Peyer's patch (tissue), 4 donors: ENCODE measurements at regions not wholly inside any gene's neighbourhood (a gene's known extent, or its start where the extent isn't known, plus 50 kb on each side); places are given as distances from the start of the nearest gene placed in this dataset.

ENCODE experiments used
- DNase-seq, 3 donors: peaks; one replicate each; pipeline ENCODE4 v3.0.0-alpha.2; 2017 to 2019
- H3K27ac ChIP-seq, 4 donors: fragments of 200-600 bp; sonication (generic); one replicate each; pipeline ENCODE4 v1.5.1; 2016 to 2019
- H3K27me3 ChIP-seq, 2 donors: fragments of 200-600 bp; sonication (generic); one replicate each; pipeline ENCODE4 v1.5.1; 2019
- H3K36me3 ChIP-seq, 3 donors: fragments of 200-600 bp; sonication (generic); one replicate each; pipeline ENCODE4 v1.5.1; 2016 to 2019
- H3K4me1 ChIP-seq, 4 donors: fragments of 200-600 bp; sonication (generic); one replicate each; pipeline ENCODE4 v1.5.1; 2016 to 2019
- H3K4me3 ChIP-seq, 4 donors: fragments of 200-600 bp; sonication (generic); 1 replicate in 3 of 4; 2 replicates in 1 of 4; pipeline ENCODE4 v1.5.1; 2016 to 2019; ENCODE audit warnings: mild to moderate bottlenecking in 1 of 4
- H3K9me3 ChIP-seq, 4 donors: fragments of 200-600 bp; sonication (generic); one replicate each; pipeline ENCODE4 v1.5.1; 2016 to 2019; ENCODE audit warnings: mild to moderate bottlenecking in 1 of 4
- POLR2A ChIP-seq, 2 donors: fragments of 450-650 bp; IDR thresholded peaks; one replicate each; pipeline ENCODE4 v1.5.1; 2017; ENCODE audit warnings: antibody characterized with exemption in 2 of 2, mild to moderate bottlenecking in 2 of 2, moderate library complexity in 2 of 2
- TF ChIP-seq, protein P1 (sequence below), 6 experiments: fragments of 450-650 bp in 4 of 6; fragments of 200-600 bp in 2 of 6; sonication (generic) in 1 of 6; IDR thresholded peaks; one replicate each; pipeline ENCODE4 v1.5.1; 2017 to 2019; ENCODE audit warnings: antibody characterized with exemption in 6 of 6, mild to moderate bottlenecking in 3 of 6, moderate library complexity in 1 of 6

DNA sequence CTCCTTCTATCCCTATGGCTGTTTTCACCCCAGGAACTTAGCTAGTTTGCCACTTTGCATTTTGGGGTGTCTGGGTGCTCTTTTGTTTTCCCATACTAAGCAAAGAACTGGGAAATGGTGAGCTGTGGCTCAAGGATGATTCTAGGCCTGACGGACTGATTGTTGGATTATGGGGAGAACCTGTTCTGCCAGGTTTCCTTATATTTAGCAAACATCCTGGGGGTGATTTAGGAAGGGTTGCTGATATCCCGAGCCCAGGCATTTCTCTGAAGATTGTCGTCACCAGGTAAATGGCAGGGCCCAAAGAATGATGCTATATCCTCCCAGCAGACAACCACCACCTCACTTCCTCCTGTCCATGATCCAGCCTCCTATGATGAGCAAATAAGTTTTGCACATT is 72.1 kb upstream of the GRB10 start:
- no peak overlapping the region for H3K4me3 ChIP-seq
- no peaks in the 10 kb centered on the region for H3K4me1 ChIP-seq
- no peak for TF ChIP-seq POLR2A (IDR thresholded peaks at IDR 0.05)
- TF ChIP-seq, protein P1, sequence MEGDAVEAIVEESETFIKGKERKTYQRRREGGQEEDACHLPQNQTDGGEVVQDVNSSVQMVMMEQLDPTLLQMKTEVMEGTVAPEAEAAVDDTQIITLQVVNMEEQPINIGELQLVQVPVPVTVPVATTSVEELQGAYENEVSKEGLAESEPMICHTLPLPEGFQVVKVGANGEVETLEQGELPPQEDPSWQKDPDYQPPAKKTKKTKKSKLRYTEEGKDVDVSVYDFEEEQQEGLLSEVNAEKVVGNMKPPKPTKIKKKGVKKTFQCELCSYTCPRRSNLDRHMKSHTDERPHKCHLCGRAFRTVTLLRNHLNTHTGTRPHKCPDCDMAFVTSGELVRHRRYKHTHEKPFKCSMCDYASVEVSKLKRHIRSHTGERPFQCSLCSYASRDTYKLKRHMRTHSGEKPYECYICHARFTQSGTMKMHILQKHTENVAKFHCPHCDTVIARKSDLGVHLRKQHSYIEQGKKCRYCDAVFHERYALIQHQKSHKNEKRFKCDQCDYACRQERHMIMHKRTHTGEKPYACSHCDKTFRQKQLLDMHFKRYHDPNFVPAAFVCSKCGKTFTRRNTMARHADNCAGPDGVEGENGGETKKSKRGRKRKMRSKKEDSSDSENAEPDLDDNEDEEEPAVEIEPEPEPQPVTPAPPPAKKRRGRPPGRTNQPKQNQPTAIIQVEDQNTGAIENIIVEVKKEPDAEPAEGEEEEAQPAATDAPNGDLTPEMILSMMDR (IDR thresholded peaks at IDR 0.05), result no peak
- H3K36me3 ChIP-seq, result no peaks in the 10 kb centered on the region
- no peak for DNase-seq
- H3K9me3 ChIP-seq, result no peaks in the 10 kb centered on the region
- H3K27me3 ChIP-seq, result no peaks in the 10 kb centered on the region
- H3K27ac ChIP-seq, result no peak overlapping the region

DNA sequence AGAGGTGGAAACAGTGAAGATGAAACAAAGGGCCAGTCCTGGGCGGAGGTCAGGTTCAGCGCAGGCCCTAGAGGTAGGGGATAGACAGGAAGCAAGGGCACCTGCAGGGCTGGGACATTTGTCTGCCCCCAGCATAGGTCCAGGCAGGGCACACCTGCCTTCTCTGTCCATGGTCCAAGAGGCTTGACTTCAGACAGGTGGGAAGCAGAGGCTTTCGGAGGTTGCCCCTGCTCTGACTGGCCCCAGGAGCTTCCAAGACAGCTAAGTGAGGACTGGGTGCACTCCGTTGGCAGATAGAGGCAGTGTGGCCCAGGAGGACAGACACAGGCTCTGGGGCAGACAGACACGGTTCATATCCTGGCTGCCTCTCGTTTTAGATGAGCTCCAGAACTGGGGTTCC is 71.6 kb upstream of the GRB10 start:
- H3K36me3 ChIP-seq, result no peaks in the 10 kb centered on the region
- H3K9me3 ChIP-seq, result no peaks in the 10 kb centered on the region
- TF ChIP-seq, protein P1 (IDR thresholded peaks at IDR 0.05), result no peak
- no peak for TF ChIP-seq POLR2A (IDR thresholded peaks at IDR 0.05)
- H3K4me1 ChIP-seq, result no peaks in the 10 kb centered on the region
- no peak overlapping the region for H3K27ac ChIP-seq
- H3K4me3 ChIP-seq, result no peak overlapping the region
- DNase-seq, result no peak
- no peaks in the 10 kb centered on the region for H3K27me3 ChIP-seq

DNA sequence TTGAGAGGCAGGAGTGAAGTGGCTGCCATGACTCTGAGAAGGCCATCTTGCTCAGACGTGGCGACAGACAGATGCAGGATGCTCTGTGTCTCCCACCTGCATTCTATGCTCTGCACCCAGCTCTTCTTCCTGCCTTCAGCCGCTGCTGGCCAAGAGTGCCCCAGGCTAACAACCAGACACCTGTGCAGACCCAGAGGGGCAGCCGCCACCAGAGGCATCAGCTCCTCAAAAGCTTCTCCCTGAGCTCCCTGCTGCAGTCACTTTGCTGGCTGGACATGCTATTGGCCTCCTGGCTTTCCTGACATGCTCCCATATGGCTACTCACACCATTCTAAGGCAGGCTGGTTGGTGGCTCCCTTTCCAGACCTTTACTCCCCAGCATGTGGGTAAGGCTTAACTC is 70.6 kb upstream of the GRB10 start:
- Histone ChIP-seq H3K36me3 (no peaks in the 10 kb centered on the region), H3K4me3 (no peak overlapping the region), H3K4me1 (no peaks in the 10 kb centered on the region), H3K27ac (no peak overlapping the region), H3K27me3 (no peaks in the 10 kb centered on the region), H3K9me3 (no peaks in the 10 kb centered on the region)
- no peak for DNase-seq
- no peak for TF ChIP-seq POLR2A (IDR thresholded peaks at IDR 0.05)
- TF ChIP-seq, protein P1 (IDR thresholded peaks at IDR 0.05), result no peak

DNA sequence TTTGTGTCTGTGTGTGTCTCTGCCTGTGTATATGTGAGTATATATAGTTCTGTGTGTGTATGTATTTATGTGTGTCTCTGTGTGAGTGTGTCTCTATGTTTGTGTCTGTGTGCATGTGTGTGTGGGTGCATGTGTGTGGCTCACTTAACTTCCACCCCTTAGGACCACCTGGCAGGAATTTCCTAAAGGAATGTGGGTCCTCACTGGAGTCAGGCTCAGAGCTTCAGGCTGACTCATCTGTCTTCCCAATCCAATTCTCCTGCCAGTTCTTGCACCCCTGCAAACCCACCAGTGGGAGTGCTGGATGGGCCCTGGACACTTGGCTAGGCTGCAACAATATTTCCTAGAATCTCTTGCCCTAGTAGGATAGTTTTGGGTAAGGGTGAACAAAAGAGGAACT is 70.2 kb upstream of the GRB10 start:
- Histone ChIP-seq H3K4me1 (no peaks in the 10 kb centered on the region), H3K27ac (no peak overlapping the region), H3K27me3 (no peaks in the 10 kb centered on the region), H3K9me3 (no peaks in the 10 kb centered on the region), H3K4me3 (no peak overlapping the region), H3K36me3 (no peaks in the 10 kb centered on the region)
- TF ChIP-seq, protein P1 (IDR thresholded peaks at IDR 0.05), result no peak
- TF ChIP-seq POLR2A (IDR thresholded peaks at IDR 0.05), result no peak
- DNase-seq, result no peak

DNA sequence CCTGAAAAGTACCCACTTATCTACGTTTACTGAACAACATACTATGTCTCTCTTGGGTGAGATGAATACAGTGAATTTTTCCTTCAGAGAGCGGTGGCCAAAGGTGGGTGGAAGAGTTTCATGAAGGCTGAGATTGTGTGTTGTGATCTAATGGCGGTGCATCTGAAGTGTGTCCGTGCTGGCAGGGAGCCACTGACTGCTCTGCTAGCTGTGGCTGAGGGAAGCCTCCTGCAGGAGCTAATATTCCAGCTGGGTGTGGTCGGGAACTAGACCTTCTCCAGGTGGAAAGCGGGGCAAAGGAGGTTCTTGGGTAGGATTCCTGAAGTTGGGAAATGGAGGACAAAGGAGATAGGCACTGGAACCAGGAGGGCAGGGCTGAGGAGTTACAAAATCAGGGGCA is 69.2 kb upstream of the GRB10 start:
- Histone ChIP-seq H3K36me3 (no peaks in the 10 kb centered on the region), H3K9me3 (no peaks in the 10 kb centered on the region), H3K27me3 (no peaks in the 10 kb centered on the region), H3K4me1 (no peaks in the 10 kb centered on the region), H3K27ac (no peak overlapping the region), H3K4me3 (no peak overlapping the region)
- no peak for TF ChIP-seq POLR2A (IDR thresholded peaks at IDR 0.05)
- TF ChIP-seq, protein P1 (IDR thresholded peaks at IDR 0.05), result no peak
- no peak for DNase-seq

DNA sequence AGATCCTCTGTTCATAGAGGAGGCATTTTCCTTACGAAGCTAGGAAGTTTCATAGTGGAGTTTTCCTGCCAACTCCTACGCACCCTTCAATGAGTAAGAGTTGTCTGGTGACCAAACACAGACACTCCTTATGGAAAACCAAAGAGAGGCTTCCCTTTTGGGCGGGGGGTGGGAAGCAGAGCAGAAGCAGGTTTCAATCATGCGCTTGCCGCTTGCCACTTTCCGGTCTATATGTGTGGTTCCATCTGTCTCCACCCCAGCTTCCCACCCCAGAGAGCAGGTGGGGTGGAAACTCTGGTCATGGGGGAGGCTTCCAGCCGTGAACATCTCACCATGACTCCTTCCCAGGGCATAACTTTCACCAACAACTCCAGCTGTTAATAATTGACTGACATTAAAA is 68.8 kb upstream of the GRB10 start:
- Histone ChIP-seq H3K4me3 (no peak overlapping the region), H3K27me3 (no peaks in the 10 kb centered on the region), H3K4me1 (no peaks in the 10 kb centered on the region), H3K27ac (no peak overlapping the region), H3K36me3 (no peaks in the 10 kb centered on the region), H3K9me3 (no peaks in the 10 kb centered on the region)
- TF ChIP-seq, protein P1 (IDR thresholded peaks at IDR 0.05), result no peak
- no peak for TF ChIP-seq POLR2A (IDR thresholded peaks at IDR 0.05)
- DNase-seq, result no peak
